Activated T-helper 1 cell treated with anti-CD3 and anti-CD28 coated beads, Interleukin-12 subunit alpha, Interleukin-12 subunit beta, Interleukin-2, Interleukin-4 antibody, amounts not matched to agents 30 ng/mL and 10 ng/mL and 1 ng/mL, durations not matched to agents 14 hours and 24 hours and 36 hours (primary cell): ENCODE measurements at regions not wholly inside any gene's neighbourhood (a gene's known extent, or its start where the extent isn't known, plus 50 kb on each side); places are given as distances from the start of the nearest gene placed in this dataset.

Experiments used
- DNase-seq: peaks from one replicate; pipeline ENCODE4 v3.0.0; 2021; ENCODE audit warnings: low spot score
- H3K27ac Mint-ChIP-seq: one replicate; pipeline ENCODE4 v1.8.0; 2021; ENCODE audit warnings: mild to moderate bottlenecking, mixed read lengths
- H3K27me3 Mint-ChIP-seq: one replicate; pipeline ENCODE4 v1.8.0; 2022; ENCODE audit warnings: mild to moderate bottlenecking, moderate library complexity, mixed read lengths; ENCODE audit not compliant: insufficient read depth
- H3K36me3 Mint-ChIP-seq: one replicate; pipeline ENCODE4 v1.8.0; 2021; ENCODE audit warnings: low read depth, mixed read lengths
- H3K4me1 Mint-ChIP-seq: one replicate; pipeline ENCODE4 v1.8.0; 2021; ENCODE audit warnings: low read depth, mixed read lengths
- H3K4me3 Mint-ChIP-seq: one replicate; pipeline ENCODE4 v1.8.0; 2021; ENCODE audit warnings: mild to moderate bottlenecking, moderate library complexity, mixed read lengths
- H3K9me3 Mint-ChIP-seq: one replicate; pipeline ENCODE4 v1.8.0; 2021; ENCODE audit warnings: mixed read lengths
- intact Hi-C: fragments of 100-400 bp; cut with micrococcal nuclease; formaldehyde crosslinking; loops from one replicate; pipeline ENCODE4 v1.15.1; 2024

- peaks cover 53% of the 10 kb centered on the region for H3K4me1 Mint-ChIP-seq
- no peaks in the 10 kb centered on the region for H3K27me3 Mint-ChIP-seq
- H3K36me3 Mint-ChIP-seq, result no peaks in the 10 kb centered on the region
- peak overlapping the region; percentile 90 for H3K4me3 Mint-ChIP-seq
- H3K9me3 Mint-ChIP-seq, result no peaks in the 10 kb centered on the region
- peak overlapping the region; percentile 98 for H3K27ac Mint-ChIP-seq
- DNase-seq, result no peak
- intact Hi-C loops, result loop anchor here (1.0 to 5.0 kb wide), 5 partner anchors 15 to 375 kb away; partner anchors contain the start of genes DDX18 and INSIG2
Measured at GRCh38 chr2:118186858-118187254, 98.6 kb downstream of the INSIG2 start.

GRCh38 chr2:118186110-118186857, 98.0 kb downstream of the INSIG2 start:
- Mint-ChIP-seq H3K4me1 (peaks cover 53% of the 10 kb centered on the region), H3K27ac (peak overlapping the region; percentile 98), H3K4me3 (peak overlapping the region; percentile 90), H3K9me3 (no peaks in the 10 kb centered on the region), H3K36me3 (no peaks in the 10 kb centered on the region), H3K27me3 (no peaks in the 10 kb centered on the region)
- intact Hi-C loops, result loop anchor here (1.0 to 5.0 kb wide), 5 partner anchors 16 to 374 kb away; partner anchors contain the start of genes DDX18 and INSIG2
- peak; percentile 83 for DNase-seq

GRCh38 chr2:118185210-118186109, 97.2 kb downstream of the INSIG2 start:
- Mint-ChIP-seq H3K27me3 (no peaks in the 10 kb centered on the region), H3K4me3 (peak overlapping the region; percentile 90), H3K36me3 (no peaks in the 10 kb centered on the region), H3K4me1 (peaks cover 53% of the 10 kb centered on the region), H3K9me3 (no peaks in the 10 kb centered on the region), H3K27ac (peak overlapping the region; percentile 98)
- DNase-seq, result peak; percentile 35
- intact Hi-C loops, result loop anchor here (1.0 to 5.0 kb wide), 6 partner anchors 8 to 373 kb away; partner anchors contain the start of genes DDX18 and INSIG2

GRCh38 chr2:118183381-118183780, 95.1 kb downstream of the INSIG2 start:
- Mint-ChIP-seq H3K9me3 (no peaks in the 10 kb centered on the region), H3K4me3 (no peak overlapping the region), H3K4me1 (peaks cover 50% of the 10 kb centered on the region), H3K27me3 (no peaks in the 10 kb centered on the region), H3K36me3 (peaks cover under 1% of the 10 kb centered on the region), H3K27ac (no peak overlapping the region)
- no peak for DNase-seq
- intact Hi-C loops, result no loop called here

GRCh38 chr2:118179445-118179844, 91.2 kb downstream of the INSIG2 start:
- H3K4me3 Mint-ChIP-seq, result no peak overlapping the region
- no peaks in the 10 kb centered on the region for H3K9me3 Mint-ChIP-seq
- DNase-seq, result no peak
- intact Hi-C loops, result no loop called here
- H3K36me3 Mint-ChIP-seq, result peaks cover 2% of the 10 kb centered on the region
- no peaks in the 10 kb centered on the region for H3K27me3 Mint-ChIP-seq
- H3K27ac Mint-ChIP-seq, result no peak overlapping the region
- H3K4me1 Mint-ChIP-seq, result peaks cover 48% of the 10 kb centered on the region

GRCh38 chr2:118177884-118178283, 89.6 kb downstream of the INSIG2 start:
- no peak for DNase-seq
- peak overlapping the region; percentile 98 for H3K27ac Mint-ChIP-seq
- no peaks in the 10 kb centered on the region for H3K27me3 Mint-ChIP-seq
- no peaks in the 10 kb centered on the region for H3K9me3 Mint-ChIP-seq
- peaks cover 48% of the 10 kb centered on the region for H3K4me1 Mint-ChIP-seq
- peaks cover 2% of the 10 kb centered on the region for H3K36me3 Mint-ChIP-seq
- intact Hi-C loops, result loop anchor here (1.0 to 2.0 kb wide), 4 partner anchors 7 to 90 kb away; partner anchors contain the start of gene INSIG2
- no peak overlapping the region for H3K4me3 Mint-ChIP-seq

- intact Hi-C loops, result loop anchor here (1.0 to 2.0 kb wide), 4 partner anchors 8 to 89 kb away; partner anchors contain the start of gene INSIG2
- H3K4me3 Mint-ChIP-seq, result peak overlapping the region; percentile 45
- DNase-seq, result no peak
Measured at GRCh38 chr2:118177318-118177717, 89.0 kb downstream of the INSIG2 start.

GRCh38 chr2:118176601-118177000, 88.3 kb downstream of the INSIG2 start:
- no peak for DNase-seq
- peak overlapping the region; percentile 98 for H3K27ac Mint-ChIP-seq
- no peaks in the 10 kb centered on the region for H3K27me3 Mint-ChIP-seq
- intact Hi-C loops, result loop anchor here (2.0 kb wide), 2 partner anchors 28 to 46 kb away; no protein-coding TSS in a partner anchor
- peak overlapping the region; percentile 45 for H3K4me3 Mint-ChIP-seq
- H3K9me3 Mint-ChIP-seq, result no peaks in the 10 kb centered on the region
- peaks cover 48% of the 10 kb centered on the region for H3K4me1 Mint-ChIP-seq
- peaks cover 2% of the 10 kb centered on the region for H3K36me3 Mint-ChIP-seq

More at GRCh38 chr2:118177318-118177717, 89.0 kb downstream of the INSIG2 start:
- H3K4me1 Mint-ChIP-seq, result peaks cover 48% of the 10 kb centered on the region
- peaks cover 2% of the 10 kb centered on the region for H3K36me3 Mint-ChIP-seq
- no peaks in the 10 kb centered on the region for H3K9me3 Mint-ChIP-seq
- H3K27ac Mint-ChIP-seq, result peak overlapping the region; percentile 98
- H3K27me3 Mint-ChIP-seq, result no peaks in the 10 kb centered on the region

- peaks cover 17% of the 10 kb centered on the region for H3K4me1 Mint-ChIP-seq
- intact Hi-C loops, result no loop called here
- H3K9me3 Mint-ChIP-seq, result peaks cover under 1% of the 10 kb centered on the region
- no peak overlapping the region for H3K4me3 Mint-ChIP-seq
- peaks cover 2% of the 10 kb centered on the region for H3K36me3 Mint-ChIP-seq
- no peak for DNase-seq
- no peaks in the 10 kb centered on the region for H3K27me3 Mint-ChIP-seq
- H3K27ac Mint-ChIP-seq, result no peak overlapping the region
Measured at GRCh38 chr2:118171546-118171945, 83.3 kb downstream of the INSIG2 start.

GRCh38 chr2:118169359-118170005, 81.2 kb downstream of the INSIG2 start:
- intact Hi-C loops, result no loop called here
- H3K36me3 Mint-ChIP-seq, result peaks cover 6% of the 10 kb centered on the region
- no peak for DNase-seq
- H3K4me1 Mint-ChIP-seq, result no peaks in the 10 kb centered on the region
- peaks cover 16% of the 10 kb centered on the region for H3K9me3 Mint-ChIP-seq
- no peaks in the 10 kb centered on the region for H3K27me3 Mint-ChIP-seq
- no peak overlapping the region for H3K27ac Mint-ChIP-seq
- H3K4me3 Mint-ChIP-seq, result no peak overlapping the region

- no peak overlapping the region for H3K27ac Mint-ChIP-seq
- peaks cover 23% of the 10 kb centered on the region for H3K9me3 Mint-ChIP-seq
- no peaks in the 10 kb centered on the region for H3K27me3 Mint-ChIP-seq
- no peaks in the 10 kb centered on the region for H3K4me1 Mint-ChIP-seq
- peaks cover 9% of the 10 kb centered on the region for H3K36me3 Mint-ChIP-seq
- DNase-seq, result no peak
- H3K4me3 Mint-ChIP-seq, result no peak overlapping the region
- intact Hi-C loops, result no loop called here
Measured at GRCh38 chr2:118168615-118169014, 80.3 kb downstream of the INSIG2 start.

- H3K9me3 Mint-ChIP-seq, result peaks cover 23% of the 10 kb centered on the region
- no peak for DNase-seq
- H3K27me3 Mint-ChIP-seq, result no peaks in the 10 kb centered on the region
- H3K4me3 Mint-ChIP-seq, result no peak overlapping the region
- intact Hi-C loops, result no loop called here
- H3K4me1 Mint-ChIP-seq, result no peaks in the 10 kb centered on the region
- H3K27ac Mint-ChIP-seq, result no peak overlapping the region
- peaks cover 9% of the 10 kb centered on the region for H3K36me3 Mint-ChIP-seq
Measured at GRCh38 chr2:118167026-118167425, 78.8 kb downstream of the INSIG2 start.
